NCI-H774 (cell line): ENCODE measurements at regions not wholly inside any gene's neighbourhood (a gene's known extent, or its start where the extent isn't known, plus 50 kb on each side); places are given as distances from the start of the nearest gene placed in this dataset.
A peak's percentile ranks its signal among the peaks of the same experiment; 100 is the strongest.
"Not testable (repeated sequence)": the region's sequence is repeated elsewhere in the genome, so short reads cannot be mapped to it uniquely, and the experiment has no call there.

Experiments
- DNase-seq: peaks from one replicate; lab custom pipeline; 2025; lab: John Stamatoyannopoulos, UW

GRCh38 chr13:44887515-44887914, 101.8 kb downstream of the NUFIP1 start:
- DNase-seq = no peak

GRCh38 chr13:44884076-44884729, 105.1 kb downstream of the NUFIP1 start:
- no peak for DNase-seq

GRCh38 chr13:44879452-44880058, 109.7 kb downstream of the NUFIP1 start:
- DNase-seq = no peak

- no peak for DNase-seq
Observed at GRCh38 chr13:44876782-44877324, 112.4 kb downstream of the NUFIP1 start.

GRCh38 chr13:44874886-44875630, 114.2 kb downstream of the NUFIP1 start:
- no peak for DNase-seq

- no peak for DNase-seq
Observed at GRCh38 chr13:44874176-44874575, 115.1 kb downstream of the NUFIP1 start.

GRCh38 chr13:44873461-44873860, 115.8 kb downstream of the NUFIP1 start:
- DNase-seq = no peak

GRCh38 chr13:44872751-44873150, 116.5 kb downstream of the NUFIP1 start:
- no peak for DNase-seq

- DNase-seq = peak; percentile 35
Observed at GRCh38 chr13:44870456-44870929, 118.8 kb downstream of the NUFIP1 start.

- no peak for DNase-seq
Observed at GRCh38 chr13:44869167-44869566, 120.1 kb downstream of the NUFIP1 start.

- no peak for DNase-seq
Observed at GRCh38 chr13:44868397-44868796, 120.9 kb downstream of the NUFIP1 start.

- no peak for DNase-seq
Observed at GRCh38 chr13:44867825-44868224, 121.4 kb downstream of the NUFIP1 start.

GRCh38 chr13:44866411-44866911, 122.8 kb downstream of the NUFIP1 start:
- DNase-seq = no peak

GRCh38 chr13:44865722-44866410, 123.4 kb downstream of the NUFIP1 start:
- DNase-seq = no peak

- not testable (repeated sequence) for DNase-seq
Observed at GRCh38 chr13:44863641-44864040, 125.6 kb downstream of the NUFIP1 start.

GRCh38 chr13:44860454-44860853, 128.8 kb downstream of the NUFIP1 start:
- DNase-seq = no peak

GRCh38 chr13:44857736-44858135, 131.5 kb downstream of the NUFIP1 start:
- DNase-seq = no peak

- no peak for DNase-seq
Observed at GRCh38 chr13:44857061-44857460, 132.2 kb downstream of the NUFIP1 start.

GRCh38 chr13:44855860-44856259, 133.4 kb downstream of the NUFIP1 start:
- no peak for DNase-seq

GRCh38 chr13:44854313-44855060, 134.8 kb downstream of the NUFIP1 start:
- DNase-seq = peak; percentile 71

GRCh38 chr13:44853641-44854040, 135.6 kb downstream of the NUFIP1 start:
- DNase-seq = no peak
